ENCODE measurements at regions not wholly inside any gene's neighbourhood (a gene's known extent, or its start where the extent isn't known, plus 50 kb on each side); places are given as distances from the start of the nearest gene placed in this dataset.

DNA sequence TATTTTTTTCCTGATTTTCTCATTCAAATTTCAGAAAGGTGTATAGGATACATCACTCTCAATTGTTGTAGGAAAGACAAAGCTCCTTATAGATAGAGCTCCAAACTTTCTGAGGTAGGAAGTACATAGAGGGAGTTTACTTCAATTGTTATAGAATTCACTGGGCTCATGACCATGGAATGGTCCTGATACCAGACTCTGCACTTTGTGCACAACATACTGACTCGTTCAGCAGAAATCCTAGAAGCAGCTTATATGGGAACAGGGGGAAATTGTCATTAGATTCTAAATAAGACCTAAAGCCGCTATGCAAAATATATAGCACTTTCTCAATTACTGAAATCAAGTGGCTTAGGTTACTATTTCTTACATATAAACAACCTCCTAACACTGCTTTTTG is 240.5 kb upstream of the TUSC1 start:
- Mint-ChIP-seq H3K27me3 (peaks cover 3% of the 10 kb centered on the region), H3K36me3 (no peaks in the 10 kb centered on the region), H3K4me3 (no peak overlapping the region), H3K4me1 (ENCODE audit: unreplicated experiment) (peaks cover 3% of the 10 kb centered on the region), H3K9me3 (no peaks in the 10 kb centered on the region), H3K27ac (no peak overlapping the region)
- DNase-seq (ENCODE audit: extremely low spot score, unreplicated experiment), result no peak
- TF ChIP-seq, protein P1, sequence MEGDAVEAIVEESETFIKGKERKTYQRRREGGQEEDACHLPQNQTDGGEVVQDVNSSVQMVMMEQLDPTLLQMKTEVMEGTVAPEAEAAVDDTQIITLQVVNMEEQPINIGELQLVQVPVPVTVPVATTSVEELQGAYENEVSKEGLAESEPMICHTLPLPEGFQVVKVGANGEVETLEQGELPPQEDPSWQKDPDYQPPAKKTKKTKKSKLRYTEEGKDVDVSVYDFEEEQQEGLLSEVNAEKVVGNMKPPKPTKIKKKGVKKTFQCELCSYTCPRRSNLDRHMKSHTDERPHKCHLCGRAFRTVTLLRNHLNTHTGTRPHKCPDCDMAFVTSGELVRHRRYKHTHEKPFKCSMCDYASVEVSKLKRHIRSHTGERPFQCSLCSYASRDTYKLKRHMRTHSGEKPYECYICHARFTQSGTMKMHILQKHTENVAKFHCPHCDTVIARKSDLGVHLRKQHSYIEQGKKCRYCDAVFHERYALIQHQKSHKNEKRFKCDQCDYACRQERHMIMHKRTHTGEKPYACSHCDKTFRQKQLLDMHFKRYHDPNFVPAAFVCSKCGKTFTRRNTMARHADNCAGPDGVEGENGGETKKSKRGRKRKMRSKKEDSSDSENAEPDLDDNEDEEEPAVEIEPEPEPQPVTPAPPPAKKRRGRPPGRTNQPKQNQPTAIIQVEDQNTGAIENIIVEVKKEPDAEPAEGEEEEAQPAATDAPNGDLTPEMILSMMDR (conservative IDR thresholded peaks at IDR 0.05), result no peak

DNA sequence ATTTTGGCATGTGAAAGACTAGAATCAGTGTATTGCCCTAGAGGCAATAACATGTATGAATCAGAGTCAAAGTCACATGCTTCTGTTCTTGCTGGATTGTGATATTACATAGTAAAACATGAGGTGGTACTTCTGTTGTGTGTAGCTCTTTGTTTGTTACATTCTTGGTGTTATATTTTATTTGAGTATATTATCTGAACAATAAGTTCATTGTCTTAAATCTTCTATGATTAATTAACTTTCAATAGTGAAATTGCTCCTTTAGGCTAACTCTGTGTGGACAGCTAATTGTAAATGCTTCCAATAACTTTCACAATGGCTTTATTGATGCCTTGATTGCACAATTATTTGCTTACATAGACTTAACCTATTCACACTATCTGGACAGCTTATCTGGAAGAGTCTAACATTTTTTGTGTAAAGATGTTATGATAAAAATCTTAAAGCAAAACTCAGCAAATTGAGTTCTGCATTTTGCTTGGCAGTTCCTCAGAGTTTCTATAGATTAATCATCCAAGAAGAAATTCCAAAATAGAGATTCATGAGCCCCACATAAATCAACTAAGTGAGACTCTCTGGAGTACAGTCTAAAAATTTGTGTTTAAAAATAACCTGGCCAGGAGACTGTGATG is 239.6 kb upstream of the TUSC1 start:
- Mint-ChIP-seq H3K9me3 (no peaks in the 10 kb centered on the region), H3K4me3 (no peak overlapping the region), H3K36me3 (no peaks in the 10 kb centered on the region), H3K4me1 (ENCODE audit: unreplicated experiment) (peaks cover 3% of the 10 kb centered on the region), H3K27me3 (peaks cover 3% of the 10 kb centered on the region), H3K27ac (no peak overlapping the region)
- TF ChIP-seq, protein P1 (conservative IDR thresholded peaks at IDR 0.05), result no peak
- DNase-seq (ENCODE audit: extremely low spot score, unreplicated experiment), result no peak

DNA sequence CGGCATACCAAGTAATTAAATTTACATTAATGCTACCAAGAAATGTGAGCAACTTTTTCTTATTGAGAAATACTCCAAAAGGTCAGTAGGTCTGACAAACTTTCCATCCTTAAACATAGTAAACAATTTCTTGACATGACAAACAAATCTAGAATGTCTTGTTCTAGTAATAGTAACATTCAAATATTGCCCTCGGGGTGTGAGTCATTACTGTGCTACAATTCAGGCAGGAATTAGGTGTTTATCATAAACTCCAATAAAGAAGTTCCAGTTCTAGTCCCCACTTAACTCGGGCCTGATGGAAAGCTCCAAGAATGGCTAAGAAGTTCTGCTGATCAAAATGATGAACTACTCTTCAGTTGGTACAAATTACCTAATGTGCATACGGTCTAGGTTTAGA is 235.6 kb upstream of the TUSC1 start:
- TF ChIP-seq, protein P1 (conservative IDR thresholded peaks at IDR 0.05), result no peak
- peaks cover 3% of the 10 kb centered on the region for H3K4me1 Mint-ChIP-seq (ENCODE audit: unreplicated experiment)

DNA sequence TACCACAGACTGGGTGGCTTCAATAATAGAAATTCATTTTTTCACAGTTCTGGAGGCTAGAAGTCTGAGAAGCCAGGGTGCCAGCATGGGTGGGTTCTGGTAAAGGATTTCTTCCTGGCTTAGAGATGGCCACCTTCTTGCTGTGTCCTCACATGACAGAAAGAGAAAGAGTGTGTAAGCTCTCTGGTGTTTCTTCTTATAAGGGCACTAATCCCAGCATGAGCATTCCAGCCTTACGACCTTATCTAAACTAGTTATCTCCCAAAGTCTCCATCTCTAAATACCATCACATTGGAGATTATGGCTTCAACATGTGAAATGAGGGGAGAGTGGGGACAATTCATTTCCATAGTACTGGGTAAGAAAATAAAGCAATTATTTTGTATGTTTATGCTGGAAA is 226.5 kb upstream of the TUSC1 start:
- Mint-ChIP-seq H3K27me3 (peaks cover 4% of the 10 kb centered on the region), H3K36me3 (no peaks in the 10 kb centered on the region), H3K4me1 (ENCODE audit: unreplicated experiment) (no peaks in the 10 kb centered on the region), H3K9me3 (no peaks in the 10 kb centered on the region), H3K27ac (no peak overlapping the region), H3K4me3 (no peak overlapping the region)
- TF ChIP-seq, protein P1 (conservative IDR thresholded peaks at IDR 0.05), result no peak
- DNase-seq (ENCODE audit: extremely low spot score, unreplicated experiment), result no peak

More for the DNA sequence above, 235.6 kb upstream of the TUSC1 start:
- no peak overlapping the region for H3K27ac Mint-ChIP-seq
- H3K27me3 Mint-ChIP-seq, result peaks cover 3% of the 10 kb centered on the region
- no peaks in the 10 kb centered on the region for H3K9me3 Mint-ChIP-seq
- no peak for DNase-seq (ENCODE audit: extremely low spot score, unreplicated experiment)
- no peak overlapping the region for H3K4me3 Mint-ChIP-seq
- H3K36me3 Mint-ChIP-seq, result no peaks in the 10 kb centered on the region

DNA sequence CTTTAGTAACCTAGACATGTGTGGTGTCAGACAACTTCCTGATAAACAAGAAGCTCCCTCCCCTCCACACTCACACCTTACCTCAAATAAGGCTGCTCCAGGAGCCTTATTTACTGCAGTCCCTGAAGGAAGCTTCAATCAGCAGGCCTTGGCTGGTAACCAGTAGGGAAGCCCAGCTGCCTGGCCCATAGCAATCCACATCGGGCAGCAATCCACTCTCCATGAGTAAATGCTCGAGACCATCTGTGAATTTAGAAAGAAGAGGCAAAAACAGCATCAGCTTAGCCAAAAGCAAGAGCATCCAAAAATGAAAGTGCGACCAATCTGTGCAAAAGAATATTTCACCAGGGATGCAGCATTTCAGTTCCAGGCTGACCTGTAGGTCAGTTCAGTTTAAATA is 213.3 kb upstream of the TUSC1 start:
- no peak overlapping the region for H3K4me3 Mint-ChIP-seq

More for the DNA sequence above, 213.3 kb upstream of the TUSC1 start:
- Mint-ChIP-seq H3K4me1 (ENCODE audit: unreplicated experiment) (no peaks in the 10 kb centered on the region), H3K27me3 (no peaks in the 10 kb centered on the region), H3K27ac (no peak overlapping the region), H3K36me3 (no peaks in the 10 kb centered on the region), H3K9me3 (peaks cover 7% of the 10 kb centered on the region)
- TF ChIP-seq, protein P1 (conservative IDR thresholded peaks at IDR 0.05), result no peak
- no peak for DNase-seq (ENCODE audit: extremely low spot score, unreplicated experiment)
